HepG2 (cell line): ENCODE measurements at regions not wholly inside any gene's neighbourhood (a gene's known extent, or its start where the extent isn't known, plus 50 kb on each side); places are given as distances from the start of the nearest gene placed in this dataset.

Source experiments
- ATAC-seq: fragments of 200-7000 bp; cut with Tn5 transposase; 3 replicates; pipeline ENCODE4 v1.9.1; 2020; ENCODE audit warnings: mild to moderate bottlenecking, moderate library complexity
- BruUV-seq: library from RNA; stranded (reverse); fragments of 400-500 nt; replicated peaks from 2 replicates; lab custom pipeline; 2021; lab: Mats Ljungman, UMichigan
- CTCF ChIA-PET: fragments of 300-600 bp; formaldehyde crosslinking; extraction: SDS; loops from one replicate; lab custom pipeline; 2021; ENCODE audit warnings: low total read pairs, inconsistent platforms, low intra/inter-chr PET ratio; lab: Yijun Ruan, JAX
- POLR2A ChIA-PET: fragments of 350-600 bp; sonication (Branson Sonifier 250); formaldehyde crosslinking; loops from one replicate; lab custom pipeline; 2020; ENCODE audit warnings: antibody characterized with exemption, inconsistent platforms; lab: Yijun Ruan, JAX
- DNase-seq: peaks from one replicate; pipeline ENCODE4 v3.0.0-alpha.2; 2015; ENCODE audit warnings: low spot score
- FAIRE-seq: peaks from 3 replicates; lab custom pipeline; 2011; peaks lifted over from hg19 to GRCh38; lab: Jason Lieb, UNC
- H2AFZ ChIP-seq: one replicate; pipeline ENCODE4 v1.6.1; 2011; ENCODE audit warnings: low read length, inconsistent platforms
- H3K27ac ChIP-seq: fragments of 300-600 bp; 3 replicates; pipeline ENCODE4 v1.8.0; 2011; ENCODE audit warnings: mixed run types, mild to moderate bottlenecking, mixed read lengths, low read length, inconsistent platforms; ENCODE audit not compliant: insufficient read depth; ENCODE audit errors: extremely low read length
- H3K27me3 ChIP-seq, 2 experiments: fragments of 200-600 bp in 1 of 2; 2 replicates in 1 of 2; 3 replicates in 1 of 2; pipeline versions ENCODE4 v1.6.0 to v1.8.0; 2011; ENCODE audit warnings: low read length in 2 of 2, mild to moderate bottlenecking in 2 of 2, moderate library complexity in 2 of 2, inconsistent platforms in 1 of 2; ENCODE audit not compliant: insufficient read depth in 2 of 2, control insufficient read depth in 1 of 2
- H3K36me3 ChIP-seq, 2 experiments: fragments of 200-600 bp in 1 of 2; replicated peaks in 1 of 2; 2 replicates in 1 of 2; 3 replicates in 1 of 2; pipeline versions ENCODE4 v1.5.1 to v1.8.0; 2011; ENCODE audit warnings: low read length in 2 of 2, inconsistent platforms in 1 of 2; ENCODE audit not compliant: insufficient read depth in 2 of 2, control insufficient read depth in 1 of 2
- H3K4me1 ChIP-seq: 2 replicates; pipeline ENCODE4 v1.5.1; 2012; ENCODE audit warnings: low read length, inconsistent platforms; ENCODE audit not compliant: insufficient read depth
- H3K4me2 ChIP-seq: 2 replicates; pipeline ENCODE4 v1.6.0; 2011; ENCODE audit warnings: low read depth, low read length, inconsistent platforms
- H3K4me3 ChIP-seq, 3 experiments: fragments of 200-600 bp in 1 of 3; sonication (generic), shearing (Covaris generic) in 1 of 3; replicated peaks in 1 of 3; 2 replicates each; pipeline ENCODE4 v1.5.1; 2011 to 2016; ENCODE audit warnings: low read length in 3 of 3, inconsistent platforms in 2 of 3, low read depth in 2 of 3, mild to moderate bottlenecking in 2 of 3, control low read depth in 1 of 3, mixed read lengths in 1 of 3; ENCODE audit not compliant: insufficient read depth in 1 of 3
- H3K79me2 ChIP-seq: one replicate; pipeline ENCODE4 v1.6.1; 2011; ENCODE audit warnings: low read length, inconsistent platforms; ENCODE audit not compliant: insufficient read depth
- H3K9ac ChIP-seq: 2 replicates; pipeline ENCODE4 v1.6.0; 2011; ENCODE audit warnings: mild to moderate bottlenecking, low read depth, low read length, inconsistent platforms; ENCODE audit not compliant: insufficient read depth
- H3K9me3 ChIP-seq: 2 replicates; pipeline ENCODE4 v1.5.1; 2012; ENCODE audit warnings: mild to moderate bottlenecking, low read length
- H4K20me1 ChIP-seq: 2 replicates; pipeline ENCODE4 v1.6.0; 2011; ENCODE audit warnings: inconsistent platforms, mild to moderate bottlenecking, low read length, moderate library complexity; ENCODE audit not compliant: insufficient read depth
- RXRB ChIP-seq: IDR thresholded peaks from 2 replicates; pipeline ENCODE4 v1.6.1; 2016; ENCODE audit warnings: borderline replicate concordance, missing genetic modification reagents, missing compliant biosample characterization
- SOX6 ChIP-seq, 2 experiments: fragments of 450-650 bp in 1 of 2; sonication (generic) in 1 of 2; formaldehyde crosslinking in 1 of 2; IDR thresholded peaks; 2 replicates each; pipeline versions ENCODE4 v1.4.0 to v1.6.1; 2017 to 2020; ENCODE audit warnings: antibody characterized with exemption in 1 of 2, mild to moderate bottlenecking in 1 of 2, missing genetic modification reagents in 1 of 2
- SRF ChIP-seq: IDR thresholded peaks from 2 replicates; pipeline ENCODE4 v1.6.1; 2011; ENCODE audit warnings: mild to moderate bottlenecking, low read depth, low read length, moderate library complexity
- TOPORS ChIP-seq: sonication (generic); formaldehyde crosslinking; IDR thresholded peaks from 2 replicates; pipeline ENCODE4 v1.8.0; 2023; ENCODE audit warnings: mild to moderate bottlenecking, missing genetic modification reagents
- ZNF335 ChIP-seq: sonication (generic); formaldehyde crosslinking; IDR thresholded peaks from 2 replicates; pipeline ENCODE4 v1.4.0; 2020; ENCODE audit warnings: missing genetic modification reagents
- ZNF563 ChIP-seq: sonication (generic); formaldehyde crosslinking; IDR thresholded peaks from 2 replicates; pipeline ENCODE4 v1.8.0; 2022; ENCODE audit warnings: mild to moderate bottlenecking, moderate library complexity, missing genetic modification reagents
- WGBS: methylation state at CpG from one replicate; pipeline ENCODE4 v1.1.6; 2017; ENCODE audit warnings: low lambda C conversion rate; 5-methylcytosine and 5-hydroxymethylcytosine counted together
- in situ Hi-C: cut with HindIII; loops from 2 replicates; pipeline ENCODE4 v1.10.0; 2017; ENCODE audit warnings: low pct_unique_long_range_greater_than_20kb; ENCODE audit not compliant: extremely low pct_ligation_motif_present
- intact Hi-C: fragments of 100-400 bp; cut with micrococcal nuclease; formaldehyde crosslinking; loops from one replicate; pipeline ENCODE4 v1.10.0; 2022; ENCODE audit not compliant: unreplicated experiment
- TF ChIP-seq, protein P1 (sequence below): sonication (generic); formaldehyde crosslinking; IDR thresholded peaks from 2 replicates; pipeline ENCODE4 v1.8.1; 2023; ENCODE audit warnings: mild to moderate bottlenecking, missing genetic modification reagents
- TF ChIP-seq, protein P2 (sequence below): sonication (generic); formaldehyde crosslinking; IDR thresholded peaks from 2 replicates; pipeline ENCODE4 v1.9.0; 2022; ENCODE audit warnings: low read depth, missing genetic modification reagents
- TF ChIP-seq, protein P3 (sequence below): sonication (generic); formaldehyde crosslinking; IDR thresholded peaks from 2 replicates; pipeline ENCODE4 v1.8.0; 2022; ENCODE audit warnings: missing genetic modification reagents, low read depth, mild to moderate bottlenecking, borderline replicate concordance
- TF ChIP-seq, protein P4 (sequence below): sonication (generic); formaldehyde crosslinking; IDR thresholded peaks from 2 replicates; pipeline ENCODE4 v1.4.0; 2020; ENCODE audit warnings: missing genetic modification reagents
- TF ChIP-seq, protein P5 (sequence below): sonication (generic); formaldehyde crosslinking; IDR thresholded peaks from 2 replicates; pipeline ENCODE4 v1.5.1; 2020; ENCODE audit warnings: missing genetic modification reagents, mild to moderate bottlenecking, borderline replicate concordance

DNA sequence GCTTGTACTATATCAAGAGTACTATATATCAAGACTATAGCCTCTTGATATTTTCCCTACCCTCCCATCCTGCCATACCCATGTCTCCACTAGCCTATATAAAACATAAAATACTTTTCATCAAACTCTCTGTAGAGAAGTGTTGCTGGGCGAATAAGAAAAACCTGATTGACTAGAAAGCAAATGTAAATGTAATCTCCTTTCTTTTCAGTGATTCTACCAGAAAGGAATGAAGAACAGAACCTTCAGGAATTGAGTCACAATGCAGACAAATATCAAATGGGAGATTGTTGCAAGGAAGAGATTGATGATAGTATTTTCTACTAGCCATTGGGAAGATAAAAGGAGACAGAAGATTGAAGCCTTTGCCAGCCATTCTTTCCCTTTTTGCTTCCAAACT is 89.2 kb downstream of the KCNRG start:
- 98% methylated on average over 1 of the region's 1 CpG for WGBS
- CTCF ChIA-PET, result no interaction called here

More for the DNA sequence above, 89.2 kb downstream of the KCNRG start:
- Histone ChIP-seq H3K4me3 (no peak overlapping the region), H3K79me2 (peaks cover 33% of the 10 kb centered on the region), H3K27ac (no peak overlapping the region), H3K9me3 (0 out of 2 replicates have a peak, but pooled peaks cover under 1% of the 10 kb centered on the region), H3K36me3 (peaks cover 1 to 2% of the 10 kb centered on the region in 2 experiments; a peak in 4 of 5 replicates), H2AFZ (no peak overlapping the region), H3K27me3 (no peaks in the 10 kb centered on the region), H3K9ac (no peak overlapping the region), H4K20me1 (0 out of 2 replicates have a peak, but pooled peaks cover 2% of the 10 kb centered on the region), H3K4me2 (no peak overlapping the region), H3K4me1 (no peaks in the 10 kb centered on the region)
- POLR2A ChIA-PET, result no interaction called here
- TF ChIP-seq ZNF335, result no peak
- TF ChIP-seq RXRB (CRISPR knock-in tag), result no peak
- no peak for TF ChIP-seq SRF
- no peak for TF ChIP-seq ZNF563
- TF ChIP-seq SOX6 (IDR thresholded peaks at IDR 0.05), result no peak
- no peak for TF ChIP-seq SOX6 (CRISPR knock-in tag; IDR thresholded peaks at IDR 0.05)
- TF ChIP-seq, protein P1, sequence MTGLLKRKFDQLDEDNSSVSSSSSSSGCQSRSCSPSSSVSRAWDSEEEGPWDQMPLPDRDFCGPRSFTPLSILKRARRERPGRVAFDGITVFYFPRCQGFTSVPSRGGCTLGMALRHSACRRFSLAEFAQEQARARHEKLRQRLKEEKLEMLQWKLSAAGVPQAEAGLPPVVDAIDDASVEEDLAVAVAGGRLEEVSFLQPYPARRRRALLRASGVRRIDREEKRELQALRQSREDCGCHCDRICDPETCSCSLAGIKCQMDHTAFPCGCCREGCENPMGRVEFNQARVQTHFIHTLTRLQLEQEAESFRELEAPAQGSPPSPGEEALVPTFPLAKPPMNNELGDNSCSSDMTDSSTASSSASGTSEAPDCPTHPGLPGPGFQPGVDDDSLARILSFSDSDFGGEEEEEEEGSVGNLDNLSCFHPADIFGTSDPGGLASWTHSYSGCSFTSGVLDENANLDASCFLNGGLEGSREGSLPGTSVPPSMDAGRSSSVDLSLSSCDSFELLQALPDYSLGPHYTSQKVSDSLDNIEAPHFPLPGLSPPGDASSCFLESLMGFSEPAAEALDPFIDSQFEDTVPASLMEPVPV (CRISPR knock-in tag), result no peak
- TF ChIP-seq, protein P2, sequence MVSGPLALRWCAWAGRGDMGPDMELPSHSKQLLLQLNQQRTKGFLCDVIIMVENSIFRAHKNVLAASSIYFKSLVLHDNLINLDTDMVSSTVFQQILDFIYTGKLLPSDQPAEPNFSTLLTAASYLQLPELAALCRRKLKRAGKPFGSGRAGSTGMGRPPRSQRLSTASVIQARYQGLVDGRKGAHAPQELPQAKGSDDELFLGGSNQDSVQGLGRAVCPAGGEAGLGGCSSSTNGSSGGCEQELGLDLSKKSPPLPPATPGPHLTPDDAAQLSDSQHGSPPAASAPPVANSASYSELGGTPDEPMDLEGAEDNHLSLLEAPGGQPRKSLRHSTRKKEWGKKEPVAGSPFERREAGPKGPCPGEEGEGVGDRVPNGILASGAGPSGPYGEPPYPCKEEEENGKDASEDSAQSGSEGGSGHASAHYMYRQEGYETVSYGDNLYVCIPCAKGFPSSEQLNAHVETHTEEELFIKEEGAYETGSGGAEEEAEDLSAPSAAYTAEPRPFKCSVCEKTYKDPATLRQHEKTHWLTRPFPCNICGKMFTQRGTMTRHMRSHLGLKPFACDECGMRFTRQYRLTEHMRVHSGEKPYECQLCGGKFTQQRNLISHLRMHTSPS (CRISPR knock-in tag), result no peak
- TF ChIP-seq, protein P3, sequence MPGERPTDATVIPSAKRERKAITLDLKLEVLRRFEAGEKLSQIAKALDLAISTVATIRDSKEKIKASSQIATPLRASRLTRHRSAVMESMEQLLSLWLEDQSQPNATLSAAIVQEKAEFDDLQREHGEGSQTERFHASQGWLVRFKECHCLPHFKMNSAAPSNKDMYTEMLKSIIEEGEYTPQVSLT (CRISPR knock-in tag), result no peak
- TF ChIP-seq, protein P4, sequence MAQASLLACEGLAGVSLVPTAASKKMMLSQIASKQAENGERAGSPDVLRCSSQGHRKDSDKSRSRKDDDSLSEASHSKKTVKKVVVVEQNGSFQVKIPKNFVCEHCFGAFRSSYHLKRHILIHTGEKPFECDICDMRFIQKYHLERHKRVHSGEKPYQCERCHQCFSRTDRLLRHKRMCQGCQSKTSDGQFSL (CRISPR knock-in tag), result no peak
- no peak for TF ChIP-seq TOPORS (CRISPR knock-in tag)
- TF ChIP-seq, protein P5, sequence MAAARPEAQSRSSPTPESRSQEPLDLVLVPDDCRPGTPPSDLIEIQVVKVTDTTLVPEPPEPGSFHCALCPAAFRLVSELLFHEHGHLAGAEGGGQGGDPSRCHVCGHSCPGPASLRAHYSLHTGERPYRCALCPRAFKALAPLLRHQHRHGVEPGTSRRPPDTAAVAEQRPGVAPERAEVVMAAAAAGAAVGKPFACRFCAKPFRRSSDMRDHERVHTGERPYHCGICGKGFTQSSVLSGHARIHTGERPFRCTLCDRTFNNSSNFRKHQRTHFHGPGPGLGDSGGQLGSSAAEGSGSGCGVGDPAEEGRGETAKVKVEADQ (CRISPR knock-in tag), result no peak
- ATAC-seq (no peak), DNase-seq (no peak), FAIRE-seq (no peak)
- intact Hi-C loops (no loop called here), in situ Hi-C loops (no loop called here)
- BruUV-seq, result no TSS peak
